HG03520 (cell line): ENCODE measurements at regions not wholly inside any gene's neighbourhood (a gene's known extent, or its start where the extent isn't known, plus 50 kb on each side); places are given as distances from the start of the nearest gene placed in this dataset.
"Not testable (repeated sequence)": the region's sequence is repeated elsewhere in the genome, so short reads cannot be mapped to it uniquely, and the experiment has no call there.

Source experiments
- ATAC-seq: cut with Tn5 transposase; IDR thresholded peaks from one replicate; pipeline ENCODE4 v1.9.1; 2021; ENCODE audit warnings: mild to moderate bottlenecking, moderate library complexity; ENCODE audit not compliant: unreplicated experiment

DNA sequence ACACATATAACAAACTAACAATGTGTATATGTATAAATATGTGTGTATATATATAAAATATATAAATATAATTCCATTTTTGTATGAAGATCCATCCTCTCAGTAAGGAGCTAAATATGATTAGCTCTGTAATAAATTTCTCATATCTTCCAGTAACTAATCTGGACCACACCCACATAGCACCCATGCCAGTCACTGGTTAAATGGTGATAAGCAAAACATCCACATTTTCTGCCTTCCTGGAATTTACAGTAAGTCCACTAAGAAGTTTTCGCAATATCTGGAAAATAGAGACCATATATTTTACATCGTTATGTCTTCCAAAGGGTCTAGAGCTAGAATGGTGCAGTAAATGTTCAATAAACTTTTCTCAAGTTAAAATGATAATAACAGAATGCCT lies 151.5 kb upstream of the STMND1 start:
- ATAC-seq: no peak

DNA sequence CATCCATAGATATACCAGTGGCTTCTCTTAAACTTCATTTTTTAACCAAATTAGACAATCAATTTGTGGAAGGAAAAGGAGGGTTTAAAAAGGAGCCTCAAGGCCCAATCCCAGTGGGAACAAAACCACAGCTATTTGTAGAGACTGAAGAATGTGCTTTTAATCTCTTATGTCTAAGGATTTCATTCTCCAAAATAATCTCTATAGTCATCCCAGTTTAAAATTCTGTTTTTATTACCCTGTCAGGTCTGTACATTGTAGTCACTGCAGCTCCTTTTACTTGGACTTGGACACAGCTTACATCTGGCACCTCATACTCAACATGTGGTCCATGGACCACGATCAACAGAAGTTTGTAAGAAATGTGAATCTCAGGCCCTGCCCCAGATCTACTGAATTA lies 152.1 kb upstream of the STMND1 start:
- ATAC-seq: no peak

DNA sequence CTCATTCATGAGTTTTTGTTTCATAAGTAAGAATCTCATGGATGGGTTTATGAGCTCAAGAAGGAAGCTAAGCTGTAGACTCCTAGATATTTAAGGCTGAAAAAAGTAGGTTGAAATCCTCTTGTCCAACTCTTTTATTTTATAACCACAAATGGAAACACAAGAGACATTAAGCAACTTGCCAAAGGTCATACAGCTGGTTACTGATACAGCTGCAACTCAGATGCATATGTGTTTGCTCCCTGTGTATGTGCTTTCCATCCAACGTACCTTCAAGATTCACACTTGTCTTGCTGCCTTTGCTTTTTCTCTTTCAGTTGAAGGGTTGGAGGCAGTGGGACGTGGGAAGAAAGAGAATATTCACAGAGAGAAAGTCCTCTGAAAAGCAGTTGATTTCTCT lies 153.5 kb upstream of the STMND1 start:
- no peak for ATAC-seq

DNA sequence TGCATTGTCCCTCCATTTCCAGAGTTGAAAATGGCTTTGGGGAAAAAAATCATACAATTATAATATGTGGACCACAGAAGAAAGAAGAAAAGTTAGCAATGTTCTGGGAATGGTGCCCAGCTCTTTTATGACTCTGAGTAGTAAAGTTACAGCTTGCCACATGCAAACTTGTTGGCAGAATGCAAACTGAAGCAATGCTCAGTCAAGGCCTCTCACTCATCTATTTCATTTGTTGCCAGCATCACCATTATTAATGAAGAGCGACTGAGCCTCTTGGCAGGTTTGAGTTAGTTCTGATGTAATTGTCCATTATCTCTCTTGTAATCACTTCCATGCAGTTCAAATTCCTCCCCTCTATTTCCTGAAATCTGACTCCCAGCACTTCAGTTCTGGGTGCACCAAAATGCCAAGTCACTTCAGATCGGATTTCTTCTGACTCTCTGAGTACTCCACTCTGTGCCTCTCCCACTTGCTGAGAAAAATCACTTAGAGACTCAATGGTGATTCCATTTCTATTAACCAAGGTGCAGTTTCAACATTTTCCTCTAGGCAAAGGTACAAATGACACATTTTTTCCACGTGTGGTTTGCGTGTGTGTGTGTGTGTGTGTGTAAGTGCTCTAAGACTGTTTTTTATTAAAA lies 154.4 kb upstream of the STMND1 start:
- no peak for ATAC-seq

DNA sequence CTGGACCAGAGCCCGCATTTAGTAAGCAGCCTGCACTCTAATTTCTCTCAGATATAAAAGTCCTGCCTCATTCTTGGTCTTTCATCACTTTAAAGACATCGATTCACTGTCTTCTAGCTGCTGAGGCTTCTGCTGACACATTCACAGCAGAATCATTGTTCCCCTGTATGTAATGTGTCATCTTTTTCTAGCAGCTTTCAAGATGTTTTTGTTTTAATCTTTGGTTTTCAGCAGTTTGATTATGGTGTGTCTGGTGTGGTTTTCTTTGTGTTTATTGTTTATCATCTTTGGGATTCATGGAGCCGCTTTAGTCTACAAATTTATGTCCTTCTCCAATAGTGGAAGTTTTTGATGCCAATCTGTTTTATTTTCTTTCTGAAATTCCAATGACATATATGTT lies 157.3 kb upstream of the STMND1 start:
- ATAC-seq: no peak

DNA sequence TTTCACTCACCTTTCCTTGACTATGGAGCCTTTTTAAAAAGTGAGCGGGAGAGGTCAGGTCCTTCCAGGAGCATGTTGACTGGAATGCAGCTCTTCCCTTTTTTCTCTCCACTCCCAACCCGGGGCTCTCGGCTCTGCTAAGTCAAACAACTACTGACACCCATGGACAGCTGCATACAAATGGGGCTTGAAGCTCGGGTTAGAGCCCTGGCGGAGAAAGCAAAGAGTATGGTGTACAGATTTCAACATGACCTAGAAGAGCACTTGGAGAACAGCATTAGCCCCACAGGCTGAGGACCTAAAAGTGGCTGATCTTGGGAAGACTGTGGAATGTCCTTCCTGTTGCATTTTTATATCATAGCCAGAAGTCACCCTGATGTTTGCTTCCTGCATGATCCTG lies 162.0 kb upstream of the STMND1 start:
- no peak for ATAC-seq

DNA sequence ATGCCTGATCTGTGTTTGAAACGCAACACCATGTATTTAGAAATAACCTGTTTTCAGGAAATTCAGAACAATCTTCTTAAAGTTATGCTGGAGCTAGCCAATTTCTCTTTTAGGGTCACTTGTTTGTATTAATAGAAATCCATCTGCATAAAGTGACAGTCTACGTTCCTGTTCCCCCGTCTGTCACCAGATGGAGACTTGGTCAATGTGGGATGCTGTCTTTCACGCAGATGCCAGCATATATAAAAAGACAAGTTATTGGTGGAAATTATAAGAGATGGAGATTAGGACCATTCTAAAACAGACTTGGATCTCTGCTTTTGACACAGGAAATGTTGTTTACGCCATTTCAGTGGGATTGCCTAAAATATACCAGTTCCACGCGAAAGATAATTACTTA lies 162.5 kb upstream of the STMND1 start:
- no peak for ATAC-seq

DNA sequence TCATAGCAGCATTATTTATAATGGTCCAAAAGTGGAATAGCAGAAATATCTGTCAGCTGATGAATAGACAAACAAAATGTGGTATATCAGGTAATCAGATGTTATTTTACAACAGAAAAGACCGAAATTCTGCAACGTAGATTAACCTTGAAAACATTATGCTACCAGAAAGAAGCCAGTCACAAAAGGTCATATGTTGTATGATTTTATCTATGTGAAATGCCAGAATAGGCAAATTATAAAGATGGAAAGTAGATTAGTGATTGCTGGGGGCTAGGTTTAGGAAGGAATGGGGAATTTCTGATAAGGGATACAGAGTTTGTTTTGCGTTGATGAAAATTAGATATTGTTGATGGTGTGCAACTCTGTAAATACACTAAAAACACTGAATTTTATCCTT lies 165.0 kb upstream of the STMND1 start:
- ATAC-seq: no peak

DNA sequence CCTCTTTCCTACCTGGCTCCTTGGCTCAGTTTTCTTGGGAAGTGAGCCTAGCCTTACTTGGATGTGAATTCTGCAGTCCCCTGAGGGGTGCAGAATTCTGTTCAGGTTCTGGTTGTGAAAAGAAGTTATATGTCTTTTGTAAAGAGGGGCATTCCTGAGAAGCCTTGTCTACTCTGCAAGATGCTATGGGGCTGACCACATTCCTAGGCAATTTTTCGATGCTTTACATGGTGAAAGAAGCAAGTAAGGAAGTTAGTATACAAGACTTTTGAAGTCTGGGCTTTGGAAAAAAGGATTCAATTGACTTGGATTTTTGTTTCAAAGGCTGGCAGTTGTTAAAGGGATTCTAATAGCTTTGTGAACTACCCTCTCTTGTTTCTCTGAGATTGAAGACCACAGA lies 167.9 kb upstream of the STMND1 start:
- ATAC-seq: no peak

DNA sequence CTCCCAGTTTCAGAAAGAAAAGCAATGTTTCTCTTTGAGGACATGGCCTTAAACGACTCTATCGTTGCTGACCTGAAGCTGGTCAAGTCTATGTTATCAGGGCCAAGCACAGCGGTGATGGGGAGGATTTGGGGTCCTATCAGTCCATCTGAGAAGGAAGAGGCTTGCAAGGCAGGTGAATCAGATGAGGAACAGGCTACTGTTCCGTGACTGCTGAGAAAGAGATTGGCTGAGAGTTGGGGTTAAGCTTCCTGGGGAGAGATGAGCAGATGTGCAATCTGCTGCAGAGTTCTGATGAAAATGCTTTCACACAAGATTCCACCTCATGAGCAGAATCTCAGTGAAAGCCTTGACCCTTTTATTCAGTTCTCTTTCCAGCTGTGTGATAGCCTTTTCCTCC lies 168.3 kb upstream of the STMND1 start:
- no peak for ATAC-seq

DNA sequence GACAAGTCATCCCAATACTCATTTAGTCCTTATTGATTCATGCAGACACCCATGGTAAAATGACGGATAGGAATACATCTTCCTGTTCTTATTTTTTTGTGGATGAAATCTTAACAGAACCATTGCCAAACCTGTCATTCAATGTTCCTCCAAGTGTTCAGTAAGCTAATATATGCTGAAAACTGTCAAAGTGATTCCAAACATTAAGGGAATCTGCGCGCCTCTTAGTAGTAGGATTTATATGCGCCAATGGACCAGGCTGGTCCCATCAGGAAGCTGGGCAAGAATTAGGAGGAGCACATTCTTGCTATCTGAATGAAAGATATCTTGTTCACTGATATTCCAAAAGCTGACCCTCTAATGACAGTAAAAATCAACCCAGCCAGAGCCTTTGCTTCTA lies 168.9 kb upstream of the STMND1 start:
- no peak for ATAC-seq

DNA sequence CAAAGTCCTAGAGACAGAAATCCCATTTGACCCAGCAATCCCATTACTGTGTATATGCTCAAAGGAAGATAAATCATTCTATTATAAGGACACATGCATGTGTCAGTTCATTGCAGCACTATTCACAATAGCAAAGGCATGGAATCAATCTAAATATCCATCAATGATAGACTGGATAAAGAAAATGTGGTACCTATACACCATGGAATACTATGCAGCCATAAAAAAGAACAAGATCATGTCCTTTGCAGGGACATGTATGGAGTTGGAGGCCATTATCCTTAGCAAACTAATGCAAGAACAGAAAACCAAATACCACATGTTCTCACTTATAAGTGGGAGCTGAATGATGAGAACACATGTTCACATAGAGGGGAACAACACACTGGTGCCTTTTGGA lies 169.8 kb upstream of the ATXN1 start:
- ATAC-seq: not testable (repeated sequence)

DNA sequence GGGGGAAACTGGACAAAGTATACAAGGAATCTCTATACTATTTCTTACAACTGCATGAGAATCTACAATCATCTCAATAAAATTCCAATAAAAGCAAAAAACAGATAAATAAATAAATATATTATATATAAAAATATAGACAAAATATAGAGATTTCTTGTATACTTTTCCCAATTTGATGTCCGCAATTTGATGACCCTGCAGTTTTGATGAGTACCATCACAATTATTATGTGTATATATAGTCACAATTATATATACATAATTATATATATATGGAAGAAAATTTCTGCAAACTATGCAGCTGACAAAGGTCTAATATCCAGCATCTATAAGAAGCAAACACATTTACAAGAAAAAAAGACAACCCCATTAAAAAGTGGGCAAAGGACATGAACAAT lies 169.2 kb upstream of the ATXN1 start:
- ATAC-seq: no peak

DNA sequence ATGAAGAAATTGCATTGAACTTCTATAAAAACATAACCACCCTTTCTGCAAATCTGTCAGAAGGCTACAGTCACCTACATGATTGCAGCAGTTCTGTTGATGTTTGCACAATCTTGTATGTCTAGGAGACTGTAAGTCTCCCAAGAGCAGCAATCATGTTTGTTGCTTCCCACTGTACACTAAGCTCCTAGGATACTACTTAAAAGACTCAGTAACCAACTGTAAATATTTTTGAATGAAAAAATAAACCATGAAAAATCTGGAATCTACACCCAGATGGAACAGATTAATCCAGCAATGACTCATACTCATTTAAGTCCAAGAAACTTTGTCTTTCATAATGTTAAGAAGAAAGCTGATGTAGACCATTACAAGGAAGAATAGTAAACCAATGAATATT lies 168.5 kb upstream of the ATXN1 start:
- no peak for ATAC-seq

DNA sequence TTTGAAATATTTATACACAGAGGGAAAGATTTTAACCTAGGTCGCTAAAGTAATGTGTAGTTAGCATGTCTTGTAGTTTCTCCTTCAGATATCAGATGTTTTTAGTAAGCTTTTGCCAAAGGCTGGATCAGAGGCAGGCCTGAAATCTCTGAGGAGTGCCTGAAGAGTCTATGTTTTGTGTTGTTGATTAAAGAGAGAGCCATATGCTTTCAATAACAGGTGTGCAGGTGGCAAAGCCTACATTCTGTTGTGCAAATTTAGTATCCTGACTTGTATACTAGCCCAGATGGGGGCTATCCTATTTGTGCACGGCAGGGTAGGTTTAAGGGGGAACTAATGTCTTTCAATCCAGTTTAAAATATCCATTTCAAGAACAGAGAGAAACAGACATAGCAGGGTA lies 167.1 kb upstream of the ATXN1 start:
- no peak for ATAC-seq

DNA sequence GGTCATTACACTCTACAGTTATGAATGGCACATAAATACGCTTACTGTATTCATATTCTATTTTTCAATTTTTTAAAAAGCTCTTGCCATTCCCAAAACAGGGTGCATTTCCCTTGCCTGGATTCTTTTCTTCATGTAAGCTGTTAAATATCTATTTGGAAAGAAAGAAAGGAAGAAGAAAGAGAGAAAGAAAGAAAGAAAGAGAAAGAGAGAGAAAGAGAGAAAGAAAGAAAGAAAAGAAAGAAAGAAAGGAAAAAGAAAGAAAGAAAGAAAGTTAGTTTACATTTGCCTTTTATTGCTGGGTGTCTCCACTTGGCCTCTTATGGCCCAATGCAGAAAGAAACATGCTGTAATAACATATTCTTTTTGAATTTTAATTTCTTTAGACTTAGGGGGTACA lies 165.9 kb upstream of the ATXN1 start:
- ATAC-seq: no peak

DNA sequence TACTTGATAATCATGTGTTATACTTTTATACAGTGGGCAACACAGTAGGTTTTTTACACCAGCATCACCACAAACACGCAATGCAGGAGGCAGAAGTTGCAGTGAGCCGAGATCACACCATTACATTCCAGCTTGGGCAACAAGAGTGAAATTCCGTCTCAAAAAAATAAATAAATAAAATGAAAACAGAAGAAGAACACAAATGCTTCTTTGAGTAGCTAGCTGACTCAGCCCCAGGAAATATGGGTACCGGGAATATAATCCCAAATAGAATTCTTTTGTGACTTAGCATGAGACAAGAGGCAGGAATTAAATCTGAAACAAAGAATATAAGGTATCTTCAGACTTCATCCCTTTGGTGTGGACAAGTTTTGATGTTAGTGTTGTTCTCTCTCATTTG lies 164.2 kb upstream of the ATXN1 start:
- ATAC-seq: no peak

DNA sequence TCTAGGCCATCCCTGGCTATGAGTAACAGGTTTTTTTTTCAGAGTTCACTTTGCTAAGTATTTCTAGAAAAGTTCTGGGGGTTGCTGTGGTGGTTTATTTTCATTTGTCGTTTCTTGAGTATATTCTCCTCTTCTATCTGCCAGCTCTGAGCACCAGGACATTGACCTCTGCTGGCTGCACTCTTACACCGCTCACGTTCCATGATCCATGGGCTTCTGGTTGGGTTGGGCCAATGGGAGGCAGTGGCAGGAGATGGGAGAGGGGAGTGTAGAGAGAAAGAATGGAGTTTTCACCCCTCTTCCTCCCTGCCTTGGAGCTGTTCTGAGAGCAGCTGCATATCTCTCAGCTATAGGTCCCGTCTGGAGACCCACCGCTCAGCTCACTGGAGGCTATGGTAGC lies 161.0 kb upstream of the ATXN1 start:
- no peak for ATAC-seq

DNA sequence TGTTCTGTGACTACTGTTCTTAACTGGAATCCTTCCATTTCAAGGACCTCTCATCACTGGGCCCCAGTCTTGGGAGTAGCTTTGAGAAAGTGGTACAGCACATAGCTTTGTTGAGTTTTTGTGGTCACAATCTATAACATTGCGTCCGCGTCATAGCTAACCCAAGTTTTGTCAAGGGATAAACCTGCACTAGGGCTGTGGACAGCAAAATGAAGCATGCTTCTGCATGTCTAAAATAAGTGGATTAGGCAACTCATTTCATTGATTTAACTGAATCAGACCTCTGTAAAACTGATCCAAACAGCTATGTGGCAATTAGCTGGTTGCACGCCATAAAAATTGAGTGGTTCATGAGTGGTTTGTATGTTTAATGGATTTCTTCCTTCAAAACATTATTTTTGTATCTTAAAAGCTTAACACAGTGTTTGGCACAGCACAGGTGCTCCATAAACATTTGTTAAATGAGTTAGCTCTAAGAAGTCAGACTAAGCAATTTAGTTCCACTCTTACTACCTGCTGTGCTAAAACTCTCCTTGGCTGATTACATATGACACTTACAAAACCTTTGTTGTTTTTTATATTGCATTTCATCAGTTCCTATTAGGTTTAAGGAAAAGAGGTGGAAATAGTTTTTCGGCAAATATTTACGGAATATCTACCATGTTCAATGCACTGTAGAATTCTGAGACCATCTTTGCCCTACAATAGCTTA lies 160.3 kb upstream of the ATXN1 start:
- no peak for ATAC-seq

DNA sequence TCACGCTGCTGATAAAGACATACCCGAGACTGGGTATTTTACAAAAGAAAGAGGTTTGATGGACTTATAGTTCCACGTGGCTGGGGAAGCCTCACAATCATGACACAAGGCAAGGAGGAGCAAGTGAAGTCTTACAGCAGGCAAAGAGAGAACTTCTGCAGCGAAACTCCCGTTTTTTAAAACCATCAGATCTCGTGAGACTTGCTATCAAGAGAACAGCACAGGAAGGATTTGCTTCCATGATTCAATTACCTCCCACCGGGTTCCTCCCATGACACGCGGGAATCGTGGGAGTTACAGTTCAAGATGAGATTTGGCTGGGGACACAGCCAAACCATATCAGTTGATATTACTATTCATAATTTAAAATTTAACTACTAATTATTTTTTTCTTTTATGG lies 157.3 kb upstream of the ATXN1 start:
- ATAC-seq: no peak

DNA sequence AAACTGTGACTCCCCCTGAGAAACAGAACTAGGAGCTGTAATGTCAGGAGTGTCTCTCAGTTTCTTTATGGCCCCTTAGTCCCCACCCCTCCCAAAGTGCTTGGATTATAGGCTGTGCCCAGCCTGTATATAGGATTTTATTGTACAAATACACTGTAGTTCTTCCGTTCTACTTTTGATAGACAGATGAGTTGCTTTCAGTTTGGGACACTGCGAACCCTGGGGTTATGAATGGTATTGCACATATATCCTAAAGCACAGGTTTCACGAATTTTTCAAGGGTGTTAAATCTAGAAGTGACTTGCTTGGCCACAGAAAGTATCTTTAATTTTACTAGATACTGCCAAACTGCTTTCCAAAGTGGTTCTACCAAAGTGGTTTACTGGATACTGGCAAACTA lies 152.9 kb upstream of the ATXN1 start:
- no peak for ATAC-seq

DNA sequence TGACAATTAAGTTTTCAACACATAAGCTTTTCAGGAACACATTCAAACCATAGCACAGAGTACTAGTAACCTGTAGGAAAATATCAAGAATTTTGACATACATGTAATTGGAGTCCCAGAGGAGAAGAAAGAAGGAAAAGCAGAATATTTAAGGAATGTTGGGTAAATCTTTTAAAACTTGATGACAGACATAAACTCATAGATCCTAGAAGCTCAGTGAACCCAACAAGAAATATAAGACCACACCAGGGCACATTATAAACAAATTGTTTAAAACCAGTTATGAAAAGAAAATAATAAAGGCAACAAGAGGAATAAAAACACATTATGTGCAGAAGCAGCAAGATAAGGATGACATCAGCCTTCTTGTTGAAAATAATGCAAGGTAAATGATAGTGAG lies 151.5 kb upstream of the ATXN1 start:
- ATAC-seq: no peak

DNA sequence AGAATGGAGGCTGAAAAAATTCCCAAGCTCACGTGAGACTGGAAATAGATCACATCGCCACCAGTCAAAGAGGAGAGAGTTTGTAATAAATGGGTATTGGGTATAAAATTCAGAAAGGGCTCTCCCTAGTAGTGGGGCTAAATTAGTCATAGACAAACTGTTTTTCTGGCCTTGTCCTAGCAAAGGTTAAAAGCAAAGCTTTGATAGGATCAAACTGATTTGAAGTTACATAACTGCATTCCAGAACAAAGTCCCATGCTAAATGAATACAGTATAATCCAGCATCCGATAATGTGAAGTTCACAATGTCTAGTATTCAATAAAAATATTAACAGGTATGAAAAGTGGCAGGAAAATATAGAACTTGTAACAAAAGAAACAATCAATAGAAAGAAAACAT lies 149.8 kb upstream of the ATXN1 start:
- no peak for ATAC-seq
